Globus pallidus (tissue), 1 donor: ENCODE measurements at regions not wholly inside any gene's neighbourhood (a gene's known extent, or its start where the extent isn't known, plus 50 kb on each side); places are given as distances from the start of the nearest gene placed in this dataset.

ENCODE experiments used
- DNase-seq: peaks from one replicate; pipeline ENCODE4 v3.0.0-alpha.2; 2015; ENCODE audit warnings: low spot score

GRCh38 chr5:117713585-117714198 lies 1139.1 kb upstream of the SEMA6A start:
- DNase-seq: no peak

GRCh38 chr5:117701062-117701461 lies 1126.4 kb upstream of the SEMA6A start:
- DNase-seq: no peak

- no peak for DNase-seq
These were observed 1118.0 kb upstream of the SEMA6A start for GRCh38 chr5:117692606-117693005.

- no peak for DNase-seq
These were observed 1116.7 kb upstream of the SEMA6A start for GRCh38 chr5:117691081-117691870.

- DNase-seq: no peak
These were observed 1116.0 kb upstream of the SEMA6A start for GRCh38 chr5:117690612-117691011.

- no peak for DNase-seq
These were observed 1112.3 kb upstream of the SEMA6A start for GRCh38 chr5:117686926-117687325.

- DNase-seq: no peak
These were observed 1107.8 kb upstream of the SEMA6A start for GRCh38 chr5:117682416-117682815.

- DNase-seq: no peak
These were observed 1107.0 kb upstream of the SEMA6A start for GRCh38 chr5:117681431-117682254.

GRCh38 chr5:117680426-117680825 lies 1105.8 kb upstream of the SEMA6A start:
- DNase-seq: no peak

GRCh38 chr5:117679046-117679445 lies 1104.4 kb upstream of the SEMA6A start:
- DNase-seq: no peak

- DNase-seq: no peak
These were observed 1101.0 kb upstream of the SEMA6A start for GRCh38 chr5:117675646-117676045.

GRCh38 chr5:117671551-117671950 lies 1096.9 kb upstream of the SEMA6A start:
- DNase-seq: no peak

GRCh38 chr5:117667105-117667504 lies 1092.5 kb upstream of the SEMA6A start:
- no peak for DNase-seq

- no peak for DNase-seq
These were observed 1090.5 kb upstream of the SEMA6A start for GRCh38 chr5:117665121-117665520.

- DNase-seq: no peak
These were observed 1087.7 kb upstream of the SEMA6A start for GRCh38 chr5:117662361-117662760.

GRCh38 chr5:117657541-117657940 lies 1082.9 kb upstream of the SEMA6A start:
- no peak for DNase-seq

GRCh38 chr5:117652958-117653280 lies 1078.3 kb upstream of the SEMA6A start:
- DNase-seq: no peak

GRCh38 chr5:117652036-117652957 lies 1077.7 kb upstream of the SEMA6A start:
- no peak for DNase-seq

GRCh38 chr5:117649821-117650220 lies 1075.2 kb upstream of the SEMA6A start:
- DNase-seq: no peak

GRCh38 chr5:117645400-117645799 lies 1070.8 kb upstream of the SEMA6A start:
- DNase-seq: no peak

- DNase-seq: no peak
These were observed 1064.0 kb upstream of the SEMA6A start for GRCh38 chr5:117638581-117638980.

- DNase-seq: no peak
These were observed 1058.5 kb upstream of the SEMA6A start for GRCh38 chr5:117633093-117633492.
